ENCODE measurements at regions not wholly inside any gene's neighbourhood (a gene's known extent, or its start where the extent isn't known, plus 50 kb on each side); places are given as distances from the start of the nearest gene placed in this dataset.

DNA sequence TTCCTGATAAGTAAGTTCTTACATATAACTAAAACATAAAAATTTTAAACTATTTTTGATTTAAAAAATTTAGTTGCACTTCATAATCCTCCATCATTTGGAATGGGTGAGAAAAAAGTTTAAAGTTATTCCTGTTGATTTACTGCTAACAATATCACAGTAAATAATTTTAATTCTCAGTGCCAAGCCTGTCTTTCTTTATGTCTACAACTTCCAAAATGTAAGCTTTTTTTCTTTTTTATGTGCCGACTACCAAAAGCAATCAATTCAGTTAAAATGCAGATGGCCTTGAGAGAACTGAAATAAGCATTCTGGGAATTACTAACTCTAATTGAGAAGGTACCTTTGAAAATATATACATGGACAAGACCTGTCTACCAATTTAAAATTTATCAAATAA lies 1224.3 kb upstream of the B3GALT2 start:
- TF ChIP-seq, protein P1, sequence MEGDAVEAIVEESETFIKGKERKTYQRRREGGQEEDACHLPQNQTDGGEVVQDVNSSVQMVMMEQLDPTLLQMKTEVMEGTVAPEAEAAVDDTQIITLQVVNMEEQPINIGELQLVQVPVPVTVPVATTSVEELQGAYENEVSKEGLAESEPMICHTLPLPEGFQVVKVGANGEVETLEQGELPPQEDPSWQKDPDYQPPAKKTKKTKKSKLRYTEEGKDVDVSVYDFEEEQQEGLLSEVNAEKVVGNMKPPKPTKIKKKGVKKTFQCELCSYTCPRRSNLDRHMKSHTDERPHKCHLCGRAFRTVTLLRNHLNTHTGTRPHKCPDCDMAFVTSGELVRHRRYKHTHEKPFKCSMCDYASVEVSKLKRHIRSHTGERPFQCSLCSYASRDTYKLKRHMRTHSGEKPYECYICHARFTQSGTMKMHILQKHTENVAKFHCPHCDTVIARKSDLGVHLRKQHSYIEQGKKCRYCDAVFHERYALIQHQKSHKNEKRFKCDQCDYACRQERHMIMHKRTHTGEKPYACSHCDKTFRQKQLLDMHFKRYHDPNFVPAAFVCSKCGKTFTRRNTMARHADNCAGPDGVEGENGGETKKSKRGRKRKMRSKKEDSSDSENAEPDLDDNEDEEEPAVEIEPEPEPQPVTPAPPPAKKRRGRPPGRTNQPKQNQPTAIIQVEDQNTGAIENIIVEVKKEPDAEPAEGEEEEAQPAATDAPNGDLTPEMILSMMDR (IDR thresholded peaks at IDR 0.05; ENCODE audit: low read depth, low read length, poor library complexity, severe bottlenecking): no peak
- no peak for TF ChIP-seq EZH2phosphoT487 (IDR thresholded peaks at IDR 0.05; ENCODE audit: borderline replicate concordance, low read length)
